GM12878 (cell line): ENCODE measurements at regions not wholly inside any gene's neighbourhood (a gene's known extent, or its start where the extent isn't known, plus 50 kb on each side); places are given as distances from the start of the nearest gene placed in this dataset.

Source experiments
- ATAC-seq: fragments of 200-7000 bp; cut with Tn5 transposase; 3 replicates; pipeline ENCODE4 v1.9.1; 2020; ENCODE audit warnings: mild to moderate bottlenecking, moderate library complexity
- BruUV-seq: library from RNA; stranded (reverse); fragments of 400-500 nt; replicated peaks from 2 replicates; lab custom pipeline; 2021; lab: Mats Ljungman, UMichigan
- CTCF ChIA-PET: fragments of 300-600 bp; sonication (Branson Sonifier 250); formaldehyde crosslinking; extraction: SDS; loops from one replicate; lab custom pipeline; 2021; ENCODE audit warnings: inconsistent platforms; lab: Yijun Ruan, JAX
- POLR2A ChIA-PET: fragments of 350-600 bp; formaldehyde crosslinking; extraction: SDS; loops from one replicate; lab custom pipeline; 2021; ENCODE audit warnings: inconsistent platforms; lab: Charles Lee
- RAD21 ChIA-PET: fragments of 300-600 bp; sonication (Branson Sonifier 250); formaldehyde crosslinking; loops from one replicate; lab custom pipeline; 2023; ENCODE audit warnings: antibody characterized with exemption; ENCODE audit not compliant: unreplicated experiment; lab: Charles Lee
- SMC1A ChIA-PET: fragments of 300-600 bp; sonication (Branson Sonifier 250); formaldehyde crosslinking; loops from one replicate; lab custom pipeline; 2023; ENCODE audit not compliant: unreplicated experiment, uncharacterized antibody; lab: Charles Lee
- DNase-seq: peaks from one replicate; pipeline ENCODE4 v3.0.0-alpha.2; 2011; ENCODE audit warnings: low read depth, low spot score
- FAIRE-seq: peaks from 3 replicates; lab custom pipeline; 2011; peaks lifted over from hg19 to GRCh38; lab: Jason Lieb, UNC
- H2AFZ ChIP-seq: 2 replicates; pipeline ENCODE4 v1.6.0; 2011; ENCODE audit warnings: low read depth, low read length, control low read depth; ENCODE audit not compliant: control insufficient read depth
- H3K27ac ChIP-seq: 2 replicates; pipeline ENCODE4 v1.5.1; 2011; ENCODE audit warnings: control low read depth; ENCODE audit not compliant: control insufficient read depth, insufficient read depth
- H3K27me3 ChIP-seq, 2 experiments: replicated peaks in 1 of 2; 2 replicates each; pipeline versions ENCODE4 v1.6.0 to v1.6.1; 2011; ENCODE audit warnings: low read length in 1 of 2; ENCODE audit not compliant: control insufficient read depth in 2 of 2, insufficient read depth in 2 of 2
- H3K36me3 ChIP-seq, 2 experiments: 2 replicates each; pipeline ENCODE4 v1.5.1; 2011; ENCODE audit warnings: low read length in 1 of 2; ENCODE audit not compliant: control insufficient read depth in 2 of 2, insufficient read depth in 2 of 2
- H3K4me1 ChIP-seq: 2 replicates; pipeline ENCODE4 v1.6.1; 2011; ENCODE audit warnings: mild to moderate bottlenecking, low read length, moderate library complexity, mixed read lengths; ENCODE audit not compliant: control insufficient read depth, insufficient read depth
- H3K4me2 ChIP-seq: 2 replicates; pipeline ENCODE4 v1.6.0; 2011; ENCODE audit warnings: control low read depth; ENCODE audit not compliant: control insufficient read depth, insufficient read depth
- H3K4me3 ChIP-seq: fragments of 200-600 bp; sonication (generic); 2 replicates; pipeline ENCODE4 v1.5.1; 2016
- H3K79me2 ChIP-seq: 2 replicates; pipeline ENCODE4 v1.6.0; 2011; ENCODE audit warnings: low read length; ENCODE audit not compliant: control insufficient read depth, insufficient read depth
- H3K9ac ChIP-seq: 2 replicates; pipeline ENCODE4 v1.8.0; 2011; ENCODE audit warnings: low read length, control low read depth, mixed read lengths; ENCODE audit not compliant: control insufficient read depth, insufficient read depth
- H3K9me3 ChIP-seq: replicated peaks from 3 replicates; pipeline ENCODE4 v1.5.1; 2011; ENCODE audit warnings: mild to moderate bottlenecking, low read length; ENCODE audit not compliant: control insufficient read depth, insufficient read depth
- H4K20me1 ChIP-seq: 2 replicates; pipeline ENCODE4 v1.6.0; 2011; ENCODE audit not compliant: control insufficient read depth, insufficient read depth
- BCL11A ChIP-seq: IDR thresholded peaks from 2 replicates; pipeline ENCODE4 v1.6.1; 2011; ENCODE audit warnings: low read depth, low read length
- CBFB ChIP-seq: IDR thresholded peaks from 2 replicates; pipeline ENCODE4 v1.6.1; 2016; ENCODE audit warnings: antibody characterized with exemption, low read depth
- DPF2 ChIP-seq: fragments of 450-650 bp; IDR thresholded peaks from 2 replicates; pipeline ENCODE4 v1.6.1; 2017; ENCODE audit warnings: mild to moderate bottlenecking
- E4F1 ChIP-seq: fragments of 450-650 bp; IDR thresholded peaks from 2 replicates; pipeline ENCODE4 v1.6.1; 2018; ENCODE audit warnings: borderline replicate concordance, mild to moderate bottlenecking; ENCODE audit not compliant: partially characterized antibody
- IKZF2 ChIP-seq, 2 experiments: fragments of 450-650 bp; IDR thresholded peaks; 2 replicates each; pipeline ENCODE4 v1.6.1; 2017; ENCODE audit warnings: mild to moderate bottlenecking in 2 of 2, moderate library complexity in 2 of 2
- IRF5 ChIP-seq: fragments of 450-650 bp; IDR thresholded peaks from 2 replicates; pipeline ENCODE4 v1.6.1; 2017; ENCODE audit warnings: borderline replicate concordance
- MYC ChIP-seq: IDR thresholded peaks from 2 replicates; pipeline ENCODE4 v1.6.1; 2011; ENCODE audit warnings: mild to moderate bottlenecking, low read length, moderate library complexity, inconsistent platforms; ENCODE audit not compliant: insufficient read depth, insufficient replicate concordance, insufficient read length, severe bottlenecking
- POU2F2 ChIP-seq: IDR thresholded peaks from 3 replicates; pipeline ENCODE4 v1.6.1; 2011; ENCODE audit warnings: low read depth, mild to moderate bottlenecking, low read length, borderline replicate concordance
- RAD51 ChIP-seq: fragments of 450-650 bp; IDR thresholded peaks from 2 replicates; pipeline ENCODE4 v1.6.1; 2016; ENCODE audit warnings: moderate library complexity, mild to moderate bottlenecking, inconsistent platforms
- RB1 ChIP-seq: fragments of 450-650 bp; formaldehyde crosslinking; IDR thresholded peaks from 2 replicates; pipeline ENCODE4 v1.6.1; 2017; ENCODE audit warnings: mild to moderate bottlenecking, borderline replicate concordance
- RELB ChIP-seq: fragments of 450-650 bp; IDR thresholded peaks from 2 replicates; pipeline ENCODE4 v1.6.1; 2017; ENCODE audit warnings: low read depth, mild to moderate bottlenecking, moderate library complexity
- SMARCA5 ChIP-seq: fragments of 450-650 bp; IDR thresholded peaks from 2 replicates; pipeline ENCODE4 v1.6.1; 2017; ENCODE audit warnings: mild to moderate bottlenecking
- SPI1 ChIP-seq: IDR thresholded peaks from 2 replicates; pipeline ENCODE4 v1.6.1; 2011; ENCODE audit warnings: low read depth, mild to moderate bottlenecking, low read length, moderate library complexity, borderline replicate concordance; ENCODE audit not compliant: insufficient read depth
- STAT1 ChIP-seq: fragments of 450-650 bp; conservative IDR thresholded peaks from 2 replicates; pipeline ENCODE4 v1.6.1; 2014; ENCODE audit warnings: antibody characterized with exemption, mild to moderate bottlenecking
- TCF7 ChIP-seq: IDR thresholded peaks from 2 replicates; pipeline ENCODE4 v1.6.1; 2014; ENCODE audit warnings: antibody characterized with exemption, borderline replicate concordance
- YY1 ChIP-seq: IDR thresholded peaks from 2 replicates; pipeline ENCODE4 v1.6.1; 2011; ENCODE audit warnings: low read depth, mild to moderate bottlenecking, low read length
- ZNF217 ChIP-seq: fragments of 450-650 bp; IDR thresholded peaks from 2 replicates; pipeline ENCODE4 v1.6.1; 2017; ENCODE audit warnings: antibody characterized with exemption, mild to moderate bottlenecking
- ZNF24 ChIP-seq: fragments of 450-650 bp; IDR thresholded peaks from 2 replicates; pipeline ENCODE4 v1.6.1; 2017; ENCODE audit warnings: antibody characterized with exemption, mild to moderate bottlenecking
- ZZZ3 ChIP-seq: IDR thresholded peaks from 2 replicates; pipeline ENCODE4 v1.6.1; 2011; ENCODE audit warnings: low read depth; ENCODE audit not compliant: control insufficient read depth, insufficient read length
- WGBS: methylation state at CpG from one replicate; pipeline ENCODE4 v1.1.6; 2016; ENCODE audit warnings: low lambda C conversion rate; ENCODE audit not compliant: insufficient replicate concordance, insufficient coverage; ENCODE audit errors: missing lambda C conversion rate; 5-methylcytosine and 5-hydroxymethylcytosine counted together
- in situ Hi-C: fragments of 300-500 bp; cut with MboI; formaldehyde crosslinking; loops from 9 replicates; pipeline ENCODE4 v1.14.3; 2018; ENCODE audit warnings: mixed read lengths
- intact Hi-C: fragments of 100-400 bp; cut with micrococcal nuclease; formaldehyde crosslinking; loops from one replicate; pipeline ENCODE4 v1.14.2; 2022; ENCODE audit not compliant: unreplicated experiment

- TF ChIP-seq POU2F2, result no peak
These were observed 308.3 kb upstream of the UBE2E2 start (continued) for GRCh38 chr3:22894865-22895264.

DNA sequence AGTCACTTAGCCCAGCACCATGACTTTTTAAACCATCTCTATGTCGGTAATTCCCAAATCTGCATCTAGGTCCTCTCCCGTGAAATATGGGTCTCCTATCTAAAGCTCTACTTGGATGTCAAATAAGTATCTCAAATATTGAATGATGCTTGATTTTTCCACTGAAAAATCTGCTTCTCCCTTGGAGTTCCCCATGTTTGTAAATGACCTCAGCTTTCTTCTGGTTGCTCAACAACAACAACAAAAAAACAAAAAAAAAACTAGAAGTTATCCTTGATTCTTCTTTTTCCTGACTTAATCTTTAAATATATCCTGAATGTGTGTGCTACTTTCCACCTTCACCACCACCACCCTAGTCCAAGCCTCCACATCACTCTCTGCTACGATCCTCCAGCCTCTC, 307.5 kb upstream of the UBE2E2 start:
- 7% methylated on average over 3 of the region's 3 CpGs for WGBS
- no peak for FAIRE-seq
- BruUV-seq, result no TSS peak

More for the DNA sequence above, 307.5 kb upstream of the UBE2E2 start:
- no peak overlapping the region for H3K4me2 ChIP-seq
- H3K27me3 ChIP-seq, result no peaks in the 10 kb centered on the region
- ChIA-PET RAD21 (no interaction called here), CTCF (no interaction called here), SMC1A (no interaction called here), POLR2A (no interaction called here)
- in situ Hi-C loops (no loop called here), intact Hi-C loops (no loop called here)
- H3K4me1 ChIP-seq, result no peaks in the 10 kb centered on the region
- H3K4me3 ChIP-seq, result no peak overlapping the region
- no peak overlapping the region for H2AFZ ChIP-seq
- no peaks in the 10 kb centered on the region for H3K9me3 ChIP-seq
- TF ChIP-seq BCL11A, result no peak
- TF ChIP-seq ZNF24, result no peak
- no peak for TF ChIP-seq IKZF2 (IDR thresholded peaks at IDR 0.05)
- TF ChIP-seq RELB, result no peak
- TF ChIP-seq E4F1, result no peak
- no peak for TF ChIP-seq RAD51
- no peak for TF ChIP-seq YY1
- no peak for TF ChIP-seq IRF5
- no peak for TF ChIP-seq ZZZ3
- no peak for TF ChIP-seq CBFB
- TF ChIP-seq DPF2, result no peak
- TF ChIP-seq TCF7, result no peak
- no peak for TF ChIP-seq SMARCA5
- TF ChIP-seq SPI1, result no peak
- TF ChIP-seq ZNF217, result no peak
- no peak for TF ChIP-seq MYC
- no peak for TF ChIP-seq STAT1
- no peak for TF ChIP-seq RB1
- no peak overlapping the region for H3K9ac ChIP-seq
- H3K36me3 ChIP-seq, result no peaks in the 10 kb centered on the region
- no peak for DNase-seq
- ATAC-seq, result no peak
- H3K79me2 ChIP-seq, result no peaks in the 10 kb centered on the region
- no peak overlapping the region for H3K27ac ChIP-seq
- H4K20me1 ChIP-seq, result no peaks in the 10 kb centered on the region
